ENCODE measurements at regions not wholly inside any gene's neighbourhood (a gene's known extent, or its start where the extent isn't known, plus 50 kb on each side); places are given as distances from the start of the nearest gene placed in this dataset.

GRCh38 chr10:2301227-2301626, 563.9 kb upstream of the ADARB2 start:
- no peak for DNase-seq

- no peak for DNase-seq
Measured at GRCh38 chr10:2300231-2300630, 562.9 kb upstream of the ADARB2 start.

- DNase-seq = no peak
Measured at GRCh38 chr10:2296179-2296891, 559.0 kb upstream of the ADARB2 start.

- DNase-seq = no peak
Measured at GRCh38 chr10:2294739-2295138, 557.4 kb upstream of the ADARB2 start.

GRCh38 chr10:2284071-2284470, 546.7 kb upstream of the ADARB2 start:
- DNase-seq = no peak

- no peak for DNase-seq
Measured at GRCh38 chr10:2282202-2282601, 544.9 kb upstream of the ADARB2 start.

- DNase-seq = no peak
Measured at GRCh38 chr10:2280713-2281300, 543.5 kb upstream of the ADARB2 start.

- DNase-seq = no peak
Measured at GRCh38 chr10:2279711-2280110, 542.4 kb upstream of the ADARB2 start.

- no peak for DNase-seq
Measured at GRCh38 chr10:2278363-2278762, 541.0 kb upstream of the ADARB2 start.

GRCh38 chr10:2263561-2263960, 526.2 kb upstream of the ADARB2 start:
- no peak for DNase-seq

GRCh38 chr10:2262878-2263277, 525.6 kb upstream of the ADARB2 start:
- no peak for DNase-seq

- no peak for DNase-seq
Measured at GRCh38 chr10:2262333-2262732, 525.0 kb upstream of the ADARB2 start.

GRCh38 chr10:2256241-2256640, 518.9 kb upstream of the ADARB2 start:
- DNase-seq = no peak

GRCh38 chr10:2252096-2252495, 514.8 kb upstream of the ADARB2 start:
- no peak for DNase-seq

GRCh38 chr10:2251631-2252030, 514.3 kb upstream of the ADARB2 start:
- no peak for DNase-seq

- DNase-seq = no peak
Measured at GRCh38 chr10:2246747-2247146, 509.4 kb upstream of the ADARB2 start.

- no peak for DNase-seq
Measured at GRCh38 chr10:2245580-2245979, 508.3 kb upstream of the ADARB2 start.

GRCh38 chr10:2244471-2244870, 507.1 kb upstream of the ADARB2 start:
- no peak for DNase-seq

- no peak for DNase-seq
Measured at GRCh38 chr10:2236876-2237275, 499.6 kb upstream of the ADARB2 start.

GRCh38 chr10:2232479-2232878, 495.2 kb upstream of the ADARB2 start:
- no peak for DNase-seq

- DNase-seq = no peak
Measured at GRCh38 chr10:2230478-2230877, 493.2 kb upstream of the ADARB2 start.

GRCh38 chr10:2228320-2228901, 491.1 kb upstream of the ADARB2 start:
- no peak for DNase-seq

GRCh38 chr10:2225609-2226008, 488.3 kb upstream of the ADARB2 start:
- no peak for DNase-seq

- no peak for DNase-seq
Measured at GRCh38 chr10:2223548-2224320, 486.4 kb upstream of the ADARB2 start.
